Pulmonary artery endothelial cell (primary cell): ENCODE measurements at regions not wholly inside any gene's neighbourhood (a gene's known extent, or its start where the extent isn't known, plus 50 kb on each side); places are given as distances from the start of the nearest gene placed in this dataset.
A peak's percentile ranks its signal among the peaks of the same experiment; 100 is the strongest.
"Not testable (repeated sequence)": the region's sequence is repeated elsewhere in the genome, so short reads cannot be mapped to it uniquely, and the experiment has no call there.

Experiments used
- DNase-seq: peaks from one replicate; pipeline ENCODE4 v3.0.0-alpha.2; 2011; ENCODE audit warnings: low read depth, low spot score

- DNase-seq, result no peak
Observed at GRCh38 chr2:39930175-39930917, 151.3 kb upstream of the THUMPD2 start.

GRCh38 chr2:39929531-39929930 lies 150.5 kb upstream of the THUMPD2 start:
- no peak for DNase-seq

- no peak for DNase-seq
Observed at GRCh38 chr2:39925312-39925711, 146.3 kb upstream of the THUMPD2 start.

- DNase-seq, result no peak
Observed at GRCh38 chr2:39923455-39923854, 144.4 kb upstream of the THUMPD2 start.

GRCh38 chr2:39922679-39923405 lies 143.8 kb upstream of the THUMPD2 start:
- DNase-seq, result no peak

GRCh38 chr2:39920307-39920801 lies 141.3 kb upstream of the THUMPD2 start:
- no peak for DNase-seq

GRCh38 chr2:39919511-39920306 lies 140.7 kb upstream of the THUMPD2 start:
- DNase-seq, result no peak

- DNase-seq, result no peak
Observed at GRCh38 chr2:39918886-39919285, 139.8 kb upstream of the THUMPD2 start.

- not testable (repeated sequence) for DNase-seq
Observed at GRCh38 chr2:39917371-39917770, 138.3 kb upstream of the THUMPD2 start.

- DNase-seq, result no peak
Observed at GRCh38 chr2:39914949-39915348, 135.9 kb upstream of the THUMPD2 start.

- DNase-seq, result peak; percentile 8
Observed at GRCh38 chr2:39913648-39914461, 134.8 kb upstream of the THUMPD2 start.

- no peak for DNase-seq
Observed at GRCh38 chr2:39902103-39902502, 123.0 kb upstream of the THUMPD2 start.

GRCh38 chr2:39898934-39899333 lies 119.9 kb upstream of the THUMPD2 start:
- DNase-seq, result peak; percentile 5

GRCh38 chr2:39897273-39897672 lies 118.2 kb upstream of the THUMPD2 start:
- DNase-seq, result no peak

GRCh38 chr2:39894082-39894481 lies 115.0 kb upstream of the THUMPD2 start:
- no peak for DNase-seq

GRCh38 chr2:39893616-39894015 lies 114.6 kb upstream of the THUMPD2 start:
- DNase-seq, result no peak

- DNase-seq, result no peak
Observed at GRCh38 chr2:39881948-39882347, 102.9 kb upstream of the THUMPD2 start.

GRCh38 chr2:39881494-39881893 lies 102.4 kb upstream of the THUMPD2 start:
- DNase-seq, result no peak

GRCh38 chr2:39879001-39879400 lies 99.9 kb upstream of the THUMPD2 start:
- DNase-seq, result not testable (repeated sequence)

- no peak for DNase-seq
Observed at GRCh38 chr2:39875914-39876267, 96.8 kb upstream of the THUMPD2 start.
